ENCODE measurements at regions not wholly inside any gene's neighbourhood (a gene's known extent, or its start where the extent isn't known, plus 50 kb on each side); places are given as distances from the start of the nearest gene placed in this dataset.
"Not testable (repeated sequence)": the region's sequence is repeated elsewhere in the genome, so short reads cannot be mapped to it uniquely, and the experiment has no call there.

- TF ChIP-seq CTCF (IDR thresholded peaks at IDR 0.05; ENCODE audit: borderline replicate concordance, insufficient read depth, low read depth, low read length) = no peak
- H3K4me3 ChIP-seq (ENCODE audit: low read depth, low read length) = no peak overlapping the region
Observed at GRCh38 chr1:102821707-102822106, 286.6 kb downstream of the COL11A1 start.

- no peak overlapping the region for H3K4me3 ChIP-seq (ENCODE audit: low read depth, low read length)
- TF ChIP-seq CTCF (IDR thresholded peaks at IDR 0.05; ENCODE audit: borderline replicate concordance, insufficient read depth, low read depth, low read length) = no peak
Observed at GRCh38 chr1:102800406-102800805, 307.9 kb downstream of the COL11A1 start.

- TF ChIP-seq CTCF (IDR thresholded peaks at IDR 0.05; ENCODE audit: borderline replicate concordance, insufficient read depth, low read depth, low read length) = no peak
- H3K4me3 ChIP-seq (ENCODE audit: low read depth, low read length) = no peak overlapping the region
Observed at GRCh38 chr1:102799496-102799895, 308.8 kb downstream of the COL11A1 start.

GRCh38 chr1:102798718-102799117 is 309.6 kb downstream of the COL11A1 start:
- H3K4me3 ChIP-seq (ENCODE audit: low read depth, low read length) = no peak overlapping the region
- TF ChIP-seq CTCF (IDR thresholded peaks at IDR 0.05; ENCODE audit: borderline replicate concordance, insufficient read depth, low read depth, low read length) = no peak

- TF ChIP-seq CTCF (IDR thresholded peaks at IDR 0.05; ENCODE audit: borderline replicate concordance, insufficient read depth, low read depth, low read length) = no peak
- no peak overlapping the region for H3K4me3 ChIP-seq (ENCODE audit: low read depth, low read length)
Observed at GRCh38 chr1:102796429-102796828, 311.9 kb downstream of the COL11A1 start.

GRCh38 chr1:102790997-102791396 is 317.3 kb downstream of the COL11A1 start:
- H3K4me3 ChIP-seq (ENCODE audit: low read depth, low read length) = no peak overlapping the region
- no peak for TF ChIP-seq CTCF (IDR thresholded peaks at IDR 0.05; ENCODE audit: borderline replicate concordance, insufficient read depth, low read depth, low read length)

- H3K4me3 ChIP-seq (ENCODE audit: low read depth, low read length) = not testable (repeated sequence)
Observed at GRCh38 chr1:102789951-102790350, 318.4 kb downstream of the COL11A1 start.

- H3K4me3 ChIP-seq (ENCODE audit: low read depth, low read length) = no peak overlapping the region
- no peak for TF ChIP-seq CTCF (IDR thresholded peaks at IDR 0.05; ENCODE audit: borderline replicate concordance, insufficient read depth, low read depth, low read length)
Observed at GRCh38 chr1:102783487-102783886, 324.8 kb downstream of the COL11A1 start.
